ENCODE measurements at regions not wholly inside any gene's neighbourhood (a gene's known extent, or its start where the extent isn't known, plus 50 kb on each side); places are given as distances from the start of the nearest gene placed in this dataset.

DNA sequence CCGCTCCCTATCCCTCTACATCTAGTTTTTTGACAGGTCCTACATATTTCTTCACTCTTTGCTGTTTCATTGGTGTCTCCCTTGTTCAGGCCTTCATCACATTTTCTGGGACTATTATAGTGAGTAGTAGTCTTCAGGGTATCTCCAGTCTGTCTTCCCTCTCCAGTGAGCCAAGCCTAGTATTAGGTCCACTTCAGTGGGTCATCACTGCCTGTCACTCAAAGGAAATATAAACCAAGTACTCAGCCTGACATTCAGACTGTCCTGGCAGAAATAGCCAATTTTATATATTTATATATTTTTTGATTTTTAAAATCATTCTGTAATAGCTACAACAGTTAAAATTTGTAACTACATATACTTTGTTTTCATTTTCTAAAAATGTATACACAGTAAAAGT, 137.8 kb downstream of the CYB561 start:
- ATAC-seq (ENCODE audit: low read depth) (no peak; the same call in 2 of the 3 replicates), DNase-seq (ENCODE audit: low spot score) (no peak)
- Histone ChIP-seq H3K27me3 (ENCODE audit: insufficient read depth, poor library complexity, severe bottlenecking) (no peaks in the 10 kb centered on the region), H3K27ac (ENCODE audit: poor library complexity, severe bottlenecking) (peak overlapping the region; percentile 6), H3K36me3 (ENCODE audit: low read depth) (peaks cover 25% of the 10 kb centered on the region), H3K9me3 (ENCODE audit: severe bottlenecking) (no peaks in the 10 kb centered on the region), H3K4me1 (ENCODE audit: insufficient read depth, poor library complexity, severe bottlenecking) (peaks cover 17% of the 10 kb centered on the region), H3K4me3 (ENCODE audit: severe bottlenecking) (no peak overlapping the region)
- TF ChIP-seq, protein P1, sequence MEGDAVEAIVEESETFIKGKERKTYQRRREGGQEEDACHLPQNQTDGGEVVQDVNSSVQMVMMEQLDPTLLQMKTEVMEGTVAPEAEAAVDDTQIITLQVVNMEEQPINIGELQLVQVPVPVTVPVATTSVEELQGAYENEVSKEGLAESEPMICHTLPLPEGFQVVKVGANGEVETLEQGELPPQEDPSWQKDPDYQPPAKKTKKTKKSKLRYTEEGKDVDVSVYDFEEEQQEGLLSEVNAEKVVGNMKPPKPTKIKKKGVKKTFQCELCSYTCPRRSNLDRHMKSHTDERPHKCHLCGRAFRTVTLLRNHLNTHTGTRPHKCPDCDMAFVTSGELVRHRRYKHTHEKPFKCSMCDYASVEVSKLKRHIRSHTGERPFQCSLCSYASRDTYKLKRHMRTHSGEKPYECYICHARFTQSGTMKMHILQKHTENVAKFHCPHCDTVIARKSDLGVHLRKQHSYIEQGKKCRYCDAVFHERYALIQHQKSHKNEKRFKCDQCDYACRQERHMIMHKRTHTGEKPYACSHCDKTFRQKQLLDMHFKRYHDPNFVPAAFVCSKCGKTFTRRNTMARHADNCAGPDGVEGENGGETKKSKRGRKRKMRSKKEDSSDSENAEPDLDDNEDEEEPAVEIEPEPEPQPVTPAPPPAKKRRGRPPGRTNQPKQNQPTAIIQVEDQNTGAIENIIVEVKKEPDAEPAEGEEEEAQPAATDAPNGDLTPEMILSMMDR (IDR thresholded peaks at IDR 0.05; ENCODE audit: poor library complexity, severe bottlenecking): no peak

DNA sequence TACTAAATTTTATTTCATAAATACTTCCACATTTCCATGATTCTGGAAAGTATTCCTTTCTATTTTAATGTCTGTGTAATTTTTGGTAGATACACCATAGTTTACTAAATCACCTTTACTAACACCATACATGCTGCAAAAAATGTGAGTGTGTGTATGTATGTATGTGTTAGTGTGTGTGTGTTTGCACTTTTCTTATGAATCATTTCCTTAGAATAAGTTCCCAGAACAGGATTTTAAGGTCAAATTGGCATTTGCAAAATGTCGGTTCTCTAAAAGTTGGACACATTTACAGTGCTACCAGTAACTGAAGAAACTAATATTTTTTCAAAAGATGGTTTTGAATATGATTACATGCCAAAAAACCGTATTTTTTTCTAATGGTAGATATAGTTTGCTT, 137.1 kb downstream of the CYB561 start:
- Histone ChIP-seq H3K27me3 (ENCODE audit: insufficient read depth, poor library complexity, severe bottlenecking) (no peaks in the 10 kb centered on the region), H3K27ac (ENCODE audit: poor library complexity, severe bottlenecking) (peak overlapping the region; percentile 6), H3K36me3 (ENCODE audit: low read depth) (peaks cover 30% of the 10 kb centered on the region), H3K4me3 (ENCODE audit: severe bottlenecking) (no peak overlapping the region), H3K4me1 (ENCODE audit: insufficient read depth, poor library complexity, severe bottlenecking) (peaks cover 17% of the 10 kb centered on the region), H3K9me3 (ENCODE audit: severe bottlenecking) (no peaks in the 10 kb centered on the region)
- DNase-seq (ENCODE audit: low spot score) (no peak), ATAC-seq (ENCODE audit: low read depth) (0 out of 3 replicates have a peak, but pooled peaks have one; percentile 25)
- TF ChIP-seq, protein P1 (IDR thresholded peaks at IDR 0.05; ENCODE audit: poor library complexity, severe bottlenecking): no peak

DNA sequence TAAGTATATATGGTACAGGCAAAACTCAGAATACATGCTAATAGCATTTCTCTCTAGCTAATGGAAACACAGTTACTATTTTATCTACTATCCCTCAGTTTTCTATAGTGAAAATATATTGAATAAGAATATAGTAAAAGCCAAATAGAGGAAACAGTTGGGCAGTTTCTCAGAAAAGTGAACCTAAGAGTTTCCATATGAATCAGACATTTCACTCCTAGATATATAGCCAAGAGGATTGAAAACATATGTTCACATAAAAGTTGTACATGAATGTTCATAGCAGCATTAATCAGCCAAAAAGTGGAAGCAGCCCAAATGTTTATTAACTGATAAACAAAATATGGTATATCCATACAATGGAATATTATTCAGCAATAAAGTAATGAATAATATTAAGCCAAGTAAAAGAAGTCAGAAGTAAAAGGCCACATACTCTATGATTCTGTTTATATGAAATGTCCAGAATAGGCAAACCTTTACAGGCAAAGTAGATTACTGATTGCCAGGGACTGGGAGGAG, 134.6 kb downstream of the CYB561 start:
- no peak for DNase-seq (ENCODE audit: low spot score)
- H3K27ac ChIP-seq (ENCODE audit: poor library complexity, severe bottlenecking): no peak overlapping the region
- no peaks in the 10 kb centered on the region for H3K9me3 ChIP-seq (ENCODE audit: severe bottlenecking)
- peaks cover 55% of the 10 kb centered on the region for H3K36me3 ChIP-seq (ENCODE audit: low read depth)
- no peak for ATAC-seq (ENCODE audit: low read depth)
- no peaks in the 10 kb centered on the region for H3K27me3 ChIP-seq (ENCODE audit: insufficient read depth, poor library complexity, severe bottlenecking)
- H3K4me1 ChIP-seq (ENCODE audit: insufficient read depth, poor library complexity, severe bottlenecking): peaks cover 17% of the 10 kb centered on the region
- TF ChIP-seq, protein P1 (IDR thresholded peaks at IDR 0.05; ENCODE audit: poor library complexity, severe bottlenecking): no peak
- H3K4me3 ChIP-seq (ENCODE audit: severe bottlenecking): no peak overlapping the region

DNA sequence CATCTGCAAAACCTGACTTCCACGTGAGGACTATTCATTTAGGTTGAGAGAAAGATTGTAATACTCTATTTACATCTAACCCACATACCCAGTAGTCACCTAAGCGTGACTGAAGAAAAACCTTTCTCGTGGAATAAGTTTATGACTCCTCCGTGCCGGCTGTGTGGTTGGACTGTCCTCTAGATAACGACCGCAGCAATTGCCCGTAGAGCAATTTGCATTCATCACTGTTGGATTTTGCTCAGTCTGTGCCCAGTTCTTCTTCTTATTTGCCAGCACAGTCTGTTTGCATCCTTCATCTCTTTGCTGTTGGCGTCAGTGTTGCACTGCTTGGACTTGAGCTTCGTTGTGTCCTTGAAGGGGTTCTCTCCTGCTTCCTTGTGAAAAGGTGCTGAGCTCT, 131.3 kb downstream of the CYB561 start:
- H3K36me3 ChIP-seq (ENCODE audit: low read depth): peaks cover 81% of the 10 kb centered on the region
- no peaks in the 10 kb centered on the region for H3K4me1 ChIP-seq (ENCODE audit: insufficient read depth, poor library complexity, severe bottlenecking)
- no peaks in the 10 kb centered on the region for H3K9me3 ChIP-seq (ENCODE audit: severe bottlenecking)
- H3K27me3 ChIP-seq (ENCODE audit: insufficient read depth, poor library complexity, severe bottlenecking): no peaks in the 10 kb centered on the region
- no peak overlapping the region for H3K27ac ChIP-seq (ENCODE audit: poor library complexity, severe bottlenecking)
- ATAC-seq (ENCODE audit: low read depth): no peak
- no peak overlapping the region for H3K4me3 ChIP-seq (ENCODE audit: severe bottlenecking)
- DNase-seq (ENCODE audit: low spot score): no peak
- TF ChIP-seq, protein P1 (IDR thresholded peaks at IDR 0.05; ENCODE audit: poor library complexity, severe bottlenecking): no peak

GRCh38 chr17:63316100-63316499, 130.0 kb downstream of the CYB561 start:
- Histone ChIP-seq H3K9me3 (ENCODE audit: severe bottlenecking) (no peaks in the 10 kb centered on the region), H3K27ac (ENCODE audit: poor library complexity, severe bottlenecking) (no peak overlapping the region), H3K27me3 (ENCODE audit: insufficient read depth, poor library complexity, severe bottlenecking) (no peaks in the 10 kb centered on the region), H3K36me3 (ENCODE audit: low read depth) (peaks cover 91% of the 10 kb centered on the region), H3K4me1 (ENCODE audit: insufficient read depth, poor library complexity, severe bottlenecking) (no peaks in the 10 kb centered on the region), H3K4me3 (ENCODE audit: severe bottlenecking) (no peak overlapping the region)
- TF ChIP-seq, protein P1 (IDR thresholded peaks at IDR 0.05; ENCODE audit: poor library complexity, severe bottlenecking): no peak
- DNase-seq (ENCODE audit: low spot score): no peak
- no peak for ATAC-seq (ENCODE audit: low read depth)
